Transverse colon (tissue), 3 donors: ENCODE measurements at regions not wholly inside any gene's neighbourhood (a gene's known extent, or its start where the extent isn't known, plus 50 kb on each side); places are given as distances from the start of the nearest gene placed in this dataset.

Experiments
- CTCF ChIP-seq, 5 experiments: fragments of 200-600 bp in 3 of 5; fragments of 450-650 bp in 2 of 5; sonication (generic) in 3 of 5; IDR thresholded peaks; 1 replicate in 2 of 5; 2 replicates in 3 of 5; pipeline ENCODE4 v1.5.1; 2016 to 2017; ENCODE audit warnings: antibody characterized with exemption in 5 of 5, inconsistent platforms in 3 of 5, mild to moderate bottlenecking in 2 of 5, moderate library complexity in 1 of 5
- POLR2A ChIP-seq: fragments of 450-650 bp; IDR thresholded peaks from one replicate; pipeline ENCODE4 v1.6.1; 2016; ENCODE audit warnings: antibody characterized with exemption, mild to moderate bottlenecking, moderate library complexity

GRCh38 chr12:4041187-4041885 is 168.1 kb upstream of the PARP11 start:
- TF ChIP-seq CTCF (IDR thresholded peaks at IDR 0.05) (no peak), POLR2A (no peak)
